ENCODE measurements at regions not wholly inside any gene's neighbourhood (a gene's known extent, or its start where the extent isn't known, plus 50 kb on each side); places are given as distances from the start of the nearest gene placed in this dataset.
A peak's percentile ranks its signal among the peaks of the same experiment; 100 is the strongest.

- Histone ChIP-seq H3K9ac (ENCODE audit: low read depth in 1 of 3, low read length in 3 of 3) (no peak overlapping the region), H3K27me3 (ENCODE audit: control insufficient read depth in 3 of 3, insufficient read depth in 3 of 3, low read length in 3 of 3) (no peaks in the 10 kb centered on the region)
Measured at GRCh38 chr4:176534566-176534965, 214.8 kb downstream of the SPCS3 start.

GRCh38 chr4:176538217-176538925 lies 218.6 kb downstream of the SPCS3 start:
- Histone ChIP-seq H3K4me1 (ENCODE audit: control insufficient read depth in 3 of 3, insufficient read depth in 3 of 3, low read length in 3 of 3) (no peaks in the 10 kb centered on the region), H3K9me3 (ENCODE audit: control insufficient read depth in 3 of 3, low read length in 3 of 3) (no peaks in the 10 kb centered on the region), H3K9ac (ENCODE audit: low read depth in 1 of 3, low read length in 3 of 3) (no peak overlapping the region), H3K4me3 (ENCODE audit: low read length in 3 of 3) (no peak overlapping the region), H3K27ac (ENCODE audit: low read depth, low read length) (peak overlapping the region; percentile 38), H3K36me3 (ENCODE audit: control insufficient read depth in 3 of 3, insufficient read depth in 3 of 3, low read length in 3 of 3) (no peaks in the 10 kb centered on the region), H3K27me3 (ENCODE audit: control insufficient read depth in 3 of 3, insufficient read depth in 3 of 3, low read length in 3 of 3) (no peaks in the 10 kb centered on the region)

More at GRCh38 chr4:176534566-176534965, 214.8 kb downstream of the SPCS3 start:
- no peaks in the 10 kb centered on the region for H3K4me1 ChIP-seq (ENCODE audit: control insufficient read depth in 3 of 3, insufficient read depth in 3 of 3, low read length in 3 of 3)
- H3K27ac ChIP-seq (ENCODE audit: low read depth, low read length), result no peak overlapping the region
- H3K36me3 ChIP-seq (ENCODE audit: control insufficient read depth in 3 of 3, insufficient read depth in 3 of 3, low read length in 3 of 3), result no peaks in the 10 kb centered on the region
- no peaks in the 10 kb centered on the region for H3K9me3 ChIP-seq (ENCODE audit: control insufficient read depth in 3 of 3, low read length in 3 of 3)
- no peak overlapping the region for H3K4me3 ChIP-seq (ENCODE audit: low read length in 3 of 3)

- no peaks in the 10 kb centered on the region for H3K4me1 ChIP-seq (ENCODE audit: control insufficient read depth in 3 of 3, insufficient read depth in 3 of 3, low read length in 3 of 3)
- H3K4me3 ChIP-seq (ENCODE audit: low read length in 3 of 3), result no peak overlapping the region
- no peak overlapping the region for H3K27ac ChIP-seq (ENCODE audit: low read depth, low read length)
Measured at GRCh38 chr4:176539091-176539784, 219.5 kb downstream of the SPCS3 start.

GRCh38 chr4:176539785-176540175 lies 220.0 kb downstream of the SPCS3 start:
- Histone ChIP-seq H3K9me3 (ENCODE audit: control insufficient read depth in 3 of 3, low read length in 3 of 3) (no peaks in the 10 kb centered on the region), H3K4me1 (ENCODE audit: control insufficient read depth in 3 of 3, insufficient read depth in 3 of 3, low read length in 3 of 3) (no peaks in the 10 kb centered on the region), H3K4me3 (ENCODE audit: low read length in 3 of 3) (no peak overlapping the region), H3K27ac (ENCODE audit: low read depth, low read length) (no peak overlapping the region), H3K36me3 (ENCODE audit: control insufficient read depth in 3 of 3, insufficient read depth in 3 of 3, low read length in 3 of 3) (no peaks in the 10 kb centered on the region), H3K9ac (ENCODE audit: low read depth in 1 of 3, low read length in 3 of 3) (no peak overlapping the region), H3K27me3 (ENCODE audit: control insufficient read depth in 3 of 3, insufficient read depth in 3 of 3, low read length in 3 of 3) (no peaks in the 10 kb centered on the region)

More at GRCh38 chr4:176539091-176539784, 219.5 kb downstream of the SPCS3 start:
- Histone ChIP-seq H3K27me3 (ENCODE audit: control insufficient read depth in 3 of 3, insufficient read depth in 3 of 3, low read length in 3 of 3) (no peaks in the 10 kb centered on the region), H3K9ac (ENCODE audit: low read depth in 1 of 3, low read length in 3 of 3) (no peak overlapping the region), H3K9me3 (ENCODE audit: control insufficient read depth in 3 of 3, low read length in 3 of 3) (no peaks in the 10 kb centered on the region), H3K36me3 (ENCODE audit: control insufficient read depth in 3 of 3, insufficient read depth in 3 of 3, low read length in 3 of 3) (no peaks in the 10 kb centered on the region)

- H3K27me3 ChIP-seq (ENCODE audit: control insufficient read depth in 3 of 3, insufficient read depth in 3 of 3, low read length in 3 of 3), result no peaks in the 10 kb centered on the region
- H3K9me3 ChIP-seq (ENCODE audit: control insufficient read depth in 3 of 3, low read length in 3 of 3), result no peaks in the 10 kb centered on the region
- no peaks in the 10 kb centered on the region for H3K36me3 ChIP-seq (ENCODE audit: control insufficient read depth in 3 of 3, insufficient read depth in 3 of 3, low read length in 3 of 3)
- H3K27ac ChIP-seq (ENCODE audit: low read depth, low read length), result no peak overlapping the region
- H3K4me1 ChIP-seq (ENCODE audit: control insufficient read depth in 3 of 3, insufficient read depth in 3 of 3, low read length in 3 of 3), result no peaks in the 10 kb centered on the region
- no peak overlapping the region for H3K9ac ChIP-seq (ENCODE audit: low read depth in 1 of 3, low read length in 3 of 3)
- no peak overlapping the region for H3K4me3 ChIP-seq (ENCODE audit: low read length in 3 of 3)
Measured at GRCh38 chr4:176540814-176541213, 221.0 kb downstream of the SPCS3 start.

- Histone ChIP-seq H3K4me1 (ENCODE audit: control insufficient read depth in 3 of 3, insufficient read depth in 3 of 3, low read length in 3 of 3) (peaks cover 0 to 2% (median 0%) of the 10 kb centered on the region in 3 donors), H3K36me3 (ENCODE audit: control insufficient read depth in 3 of 3, insufficient read depth in 3 of 3, low read length in 3 of 3) (no peaks in the 10 kb centered on the region), H3K27me3 (ENCODE audit: control insufficient read depth in 3 of 3, insufficient read depth in 3 of 3, low read length in 3 of 3) (no peaks in the 10 kb centered on the region), H3K4me3 (ENCODE audit: low read length in 3 of 3) (no peak overlapping the region), H3K27ac (ENCODE audit: low read depth, low read length) (no peak overlapping the region), H3K9me3 (ENCODE audit: control insufficient read depth in 3 of 3, low read length in 3 of 3) (no peaks in the 10 kb centered on the region), H3K9ac (ENCODE audit: low read depth in 1 of 3, low read length in 3 of 3) (no peak overlapping the region)
Measured at GRCh38 chr4:176545872-176546271, 226.1 kb downstream of the SPCS3 start.

- peaks cover 0 to 2% (median 0%) of the 10 kb centered on the region in 3 donors for H3K4me1 ChIP-seq (ENCODE audit: control insufficient read depth in 3 of 3, insufficient read depth in 3 of 3, low read length in 3 of 3)
Measured at GRCh38 chr4:176546975-176547374, 227.2 kb downstream of the SPCS3 start.

GRCh38 chr4:176548571-176548970 lies 228.8 kb downstream of the SPCS3 start:
- H3K36me3 ChIP-seq (ENCODE audit: control insufficient read depth in 3 of 3, insufficient read depth in 3 of 3, low read length in 3 of 3), result no peaks in the 10 kb centered on the region
- no peaks in the 10 kb centered on the region for H3K27me3 ChIP-seq (ENCODE audit: control insufficient read depth in 3 of 3, insufficient read depth in 3 of 3, low read length in 3 of 3)
- H3K4me3 ChIP-seq (ENCODE audit: low read length in 3 of 3), result no peak overlapping the region
- H3K9me3 ChIP-seq (ENCODE audit: control insufficient read depth in 3 of 3, low read length in 3 of 3), result no peaks in the 10 kb centered on the region
- no peak overlapping the region for H3K9ac ChIP-seq (ENCODE audit: low read depth in 1 of 3, low read length in 3 of 3)
- no peak overlapping the region for H3K27ac ChIP-seq (ENCODE audit: low read depth, low read length)
- peaks cover 0 to 2% (median 0%) of the 10 kb centered on the region in 3 donors for H3K4me1 ChIP-seq (ENCODE audit: control insufficient read depth in 3 of 3, insufficient read depth in 3 of 3, low read length in 3 of 3)

More at GRCh38 chr4:176546975-176547374, 227.2 kb downstream of the SPCS3 start:
- no peaks in the 10 kb centered on the region for H3K36me3 ChIP-seq (ENCODE audit: control insufficient read depth in 3 of 3, insufficient read depth in 3 of 3, low read length in 3 of 3)
- H3K27ac ChIP-seq (ENCODE audit: low read depth, low read length), result no peak overlapping the region
- H3K9ac ChIP-seq (ENCODE audit: low read depth in 1 of 3, low read length in 3 of 3), result no peak overlapping the region
- no peak overlapping the region for H3K4me3 ChIP-seq (ENCODE audit: low read length in 3 of 3)
- no peaks in the 10 kb centered on the region for H3K27me3 ChIP-seq (ENCODE audit: control insufficient read depth in 3 of 3, insufficient read depth in 3 of 3, low read length in 3 of 3)
- H3K9me3 ChIP-seq (ENCODE audit: control insufficient read depth in 3 of 3, low read length in 3 of 3), result no peaks in the 10 kb centered on the region

GRCh38 chr4:176549161-176549865 lies 229.5 kb downstream of the SPCS3 start:
- Histone ChIP-seq H3K36me3 (ENCODE audit: control insufficient read depth in 3 of 3, insufficient read depth in 3 of 3, low read length in 3 of 3) (no peaks in the 10 kb centered on the region), H3K4me3 (ENCODE audit: low read length in 3 of 3) (no peak overlapping the region), H3K27me3 (ENCODE audit: control insufficient read depth in 3 of 3, insufficient read depth in 3 of 3, low read length in 3 of 3) (no peaks in the 10 kb centered on the region), H3K4me1 (ENCODE audit: control insufficient read depth in 3 of 3, insufficient read depth in 3 of 3, low read length in 3 of 3) (peaks cover 0 to 2% (median 0%) of the 10 kb centered on the region in 3 donors), H3K27ac (ENCODE audit: low read depth, low read length) (no peak overlapping the region), H3K9ac (ENCODE audit: low read depth in 1 of 3, low read length in 3 of 3) (no peak overlapping the region), H3K9me3 (ENCODE audit: control insufficient read depth in 3 of 3, low read length in 3 of 3) (no peaks in the 10 kb centered on the region)

GRCh38 chr4:176558661-176559060 lies 234.1 kb downstream of the VEGFC start:
- Histone ChIP-seq H3K36me3 (ENCODE audit: control insufficient read depth in 3 of 3, insufficient read depth in 3 of 3, low read length in 3 of 3) (no peaks in the 10 kb centered on the region), H3K4me3 (ENCODE audit: low read length in 3 of 3) (no peak overlapping the region), H3K4me1 (ENCODE audit: control insufficient read depth in 3 of 3, insufficient read depth in 3 of 3, low read length in 3 of 3) (no peaks in the 10 kb centered on the region), H3K9ac (ENCODE audit: low read depth in 1 of 3, low read length in 3 of 3) (no peak overlapping the region), H3K9me3 (ENCODE audit: control insufficient read depth in 3 of 3, low read length in 3 of 3) (no peaks in the 10 kb centered on the region), H3K27ac (ENCODE audit: low read depth, low read length) (no peak overlapping the region), H3K27me3 (ENCODE audit: control insufficient read depth in 3 of 3, insufficient read depth in 3 of 3, low read length in 3 of 3) (no peaks in the 10 kb centered on the region)
